Esophagus muscularis mucosa (tissue), 4 donors: ENCODE measurements at regions not wholly inside any gene's neighbourhood (a gene's known extent, or its start where the extent isn't known, plus 50 kb on each side); places are given as distances from the start of the nearest gene placed in this dataset.

ENCODE experiments used
- CTCF ChIP-seq, 3 experiments: fragments of 200-600 bp in 2 of 3; fragments of 450-650 bp in 1 of 3; sonication (generic) in 2 of 3; IDR thresholded peaks; one replicate each; pipeline ENCODE4 v1.5.1; 2017 to 2019; ENCODE audit warnings: antibody characterized with exemption in 3 of 3, mild to moderate bottlenecking in 2 of 3, moderate library complexity in 1 of 3
- EP300 ChIP-seq: sonication (generic); formaldehyde crosslinking; IDR thresholded peaks from one replicate; pipeline ENCODE4 v1.6.1; 2017; ENCODE audit warnings: antibody characterized with exemption
- POLR2A ChIP-seq: fragments of 450-650 bp; IDR thresholded peaks from one replicate; pipeline ENCODE4 v1.6.1; 2017; ENCODE audit warnings: antibody characterized with exemption, moderate library complexity, mild to moderate bottlenecking, low read depth
- POLR2AphosphoS5 ChIP-seq, 2 donors: sonication (generic); formaldehyde crosslinking; IDR thresholded peaks; one replicate each; pipeline ENCODE4 v1.6.1; 2017; ENCODE audit warnings: antibody characterized with exemption in 2 of 2

- no peak for TF ChIP-seq CTCF (IDR thresholded peaks at IDR 0.05)
- TF ChIP-seq EP300 = no peak
- no peak for TF ChIP-seq POLR2A
- TF ChIP-seq POLR2AphosphoS5 (IDR thresholded peaks at IDR 0.05) = no peak
Observed at GRCh38 chr11:103530257-103530656, 421.0 kb downstream of the DYNC2H1 start.
